Occipital lobe (tissue), 1 donor: ENCODE measurements at regions not wholly inside any gene's neighbourhood (a gene's known extent, or its start where the extent isn't known, plus 50 kb on each side); places are given as distances from the start of the nearest gene placed in this dataset.
"Not testable (repeated sequence)": the region's sequence is repeated elsewhere in the genome, so short reads cannot be mapped to it uniquely, and the experiment has no call there.

Experiments used
- DNase-seq: peaks from one replicate; lab custom pipeline; 2025; lab: John Stamatoyannopoulos, UW

DNA sequence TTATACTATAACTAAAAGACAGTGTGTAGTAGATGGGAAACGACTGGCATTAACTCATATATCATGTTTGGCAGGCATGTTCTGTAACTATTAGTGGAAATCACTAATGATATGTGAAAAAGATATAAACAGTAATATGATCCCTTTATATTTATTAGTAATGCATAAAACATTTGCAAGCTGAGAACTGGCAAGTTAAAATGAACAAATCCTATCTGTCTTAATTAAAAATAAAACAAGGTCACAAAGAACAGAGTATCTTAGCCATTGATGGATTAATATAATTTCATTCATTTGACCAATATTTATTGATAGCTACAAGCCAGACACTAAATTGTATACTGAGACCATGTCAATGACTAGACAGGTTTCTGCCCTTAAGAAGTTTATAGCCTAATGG lies 154.5 kb downstream of the CRPPA start:
- no peak for DNase-seq

DNA sequence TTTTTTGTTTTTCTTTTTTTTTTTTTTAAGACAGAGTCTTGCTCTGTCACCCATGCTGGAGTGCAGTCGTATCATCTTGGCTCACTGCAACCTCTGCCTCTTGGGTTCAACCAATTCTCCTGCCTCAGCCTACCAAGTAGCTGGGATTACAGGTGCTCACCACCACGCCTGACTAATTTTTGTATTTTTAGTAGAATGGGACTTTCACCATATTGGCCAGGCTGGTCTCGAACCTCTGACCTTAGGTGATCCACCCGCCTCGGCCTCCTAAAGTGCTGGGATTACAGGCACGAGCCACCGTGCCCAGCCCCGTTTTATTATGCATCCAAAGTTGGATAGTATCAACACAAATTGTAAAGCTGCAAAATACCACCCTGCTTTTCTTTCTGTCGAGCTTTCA lies 154.9 kb downstream of the CRPPA start:
- DNase-seq = not testable (repeated sequence)

DNA sequence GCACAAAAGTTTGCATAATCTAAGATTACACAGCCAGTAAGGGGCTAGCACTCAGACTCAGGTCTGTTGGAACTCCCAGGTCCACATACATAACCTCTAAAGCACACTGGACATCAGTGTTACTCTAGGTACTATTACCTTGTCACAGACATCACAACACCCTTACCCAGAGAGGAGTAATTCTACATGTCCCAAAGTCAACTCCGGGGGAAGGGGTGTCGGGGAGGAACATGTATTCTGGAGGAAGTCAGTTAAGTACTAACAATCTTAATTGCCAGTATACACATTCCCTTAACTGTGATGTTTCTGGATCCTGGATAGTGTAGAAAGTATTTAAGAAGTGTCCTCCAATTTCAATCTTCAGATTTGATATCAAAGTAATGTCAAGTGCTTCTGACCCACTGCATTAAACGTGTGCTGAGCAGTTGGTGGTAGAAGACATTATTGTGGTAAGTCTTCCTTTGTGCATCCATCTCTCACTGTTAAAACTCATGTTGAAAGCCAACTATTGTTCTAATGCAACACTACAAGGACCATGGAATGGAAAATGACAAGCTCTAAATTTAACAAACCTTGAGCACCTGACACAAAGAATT lies 155.4 kb downstream of the CRPPA start:
- no peak for DNase-seq

DNA sequence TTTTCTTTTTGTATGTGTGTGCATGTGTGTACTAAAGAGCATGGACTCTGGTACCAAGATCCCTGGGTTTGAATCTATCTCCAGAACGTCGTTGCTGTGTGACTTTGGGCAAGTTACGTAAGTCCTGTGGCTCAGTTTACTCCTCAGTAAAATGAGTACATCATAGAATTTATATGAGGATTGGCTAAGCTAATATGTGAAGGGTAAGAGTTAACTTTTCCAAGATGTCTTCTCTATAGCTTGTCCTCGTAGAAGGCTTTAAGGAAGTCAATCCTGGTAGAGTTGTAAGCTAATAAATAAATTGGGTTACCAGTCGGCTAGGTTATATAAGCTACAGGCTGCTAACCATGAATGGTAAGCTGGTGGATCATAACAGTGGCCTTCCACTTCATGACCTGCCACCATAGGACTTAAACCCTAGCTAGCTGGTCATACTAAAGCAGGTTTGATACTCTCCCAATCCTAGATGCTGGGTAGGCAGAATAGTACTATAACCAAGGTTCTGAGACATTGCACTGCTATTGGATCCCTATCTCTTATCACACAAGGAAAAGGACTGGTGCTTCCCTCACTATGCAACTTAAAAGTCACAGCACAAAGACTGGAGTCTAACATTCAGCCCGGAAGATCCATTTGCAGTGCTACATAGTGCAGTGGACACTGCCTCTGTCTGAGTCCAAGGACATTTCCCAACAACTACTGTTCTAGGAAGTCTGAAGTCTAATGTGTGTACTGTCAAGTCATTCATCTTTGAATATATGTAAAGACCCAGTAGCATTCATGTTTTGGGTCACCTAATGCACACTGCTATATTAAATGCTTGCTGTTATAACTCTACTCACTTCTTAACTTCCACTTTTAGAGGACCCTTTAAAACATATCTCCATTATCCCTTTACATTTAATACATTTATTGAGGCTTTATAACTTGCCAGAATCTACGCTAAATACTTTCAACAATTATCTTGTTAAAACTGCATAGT lies 156.2 kb downstream of the CRPPA start:
- DNase-seq = no peak

DNA sequence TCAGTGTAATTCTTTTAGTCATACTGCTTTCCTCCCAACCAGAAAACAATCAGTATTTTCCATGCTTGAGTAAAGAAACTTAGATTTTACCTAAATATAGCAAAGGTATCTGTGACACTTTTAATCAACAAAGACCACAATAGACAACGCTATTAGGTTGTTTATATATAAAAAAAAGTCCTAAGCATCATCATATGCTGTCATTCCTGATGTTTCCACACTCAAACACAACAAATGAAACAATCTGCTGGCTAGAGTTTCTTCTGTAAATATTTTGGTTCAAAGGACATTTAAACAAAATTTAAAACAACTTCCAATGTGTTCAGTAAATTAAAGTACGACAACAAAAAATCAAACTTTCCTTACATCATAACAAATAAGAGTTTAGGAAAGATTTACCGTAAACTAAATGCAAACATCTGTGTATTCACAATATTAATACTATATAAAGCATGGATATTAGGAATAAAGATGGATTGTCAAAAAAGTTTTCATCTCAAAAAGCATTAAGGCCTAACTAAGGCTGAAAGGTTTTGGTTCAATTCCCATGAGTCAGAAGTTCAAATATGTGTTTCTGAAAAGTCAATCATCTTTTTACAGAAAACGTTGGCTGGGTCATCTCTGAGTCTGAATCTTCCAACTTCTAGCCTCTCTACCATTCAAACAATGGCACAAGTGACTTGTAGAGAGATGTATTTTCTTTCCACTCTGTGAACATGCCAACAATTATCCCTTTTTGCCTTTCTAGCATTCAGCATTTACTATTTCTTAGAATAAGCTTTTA lies 157.1 kb downstream of the CRPPA start:
- DNase-seq = no peak

DNA sequence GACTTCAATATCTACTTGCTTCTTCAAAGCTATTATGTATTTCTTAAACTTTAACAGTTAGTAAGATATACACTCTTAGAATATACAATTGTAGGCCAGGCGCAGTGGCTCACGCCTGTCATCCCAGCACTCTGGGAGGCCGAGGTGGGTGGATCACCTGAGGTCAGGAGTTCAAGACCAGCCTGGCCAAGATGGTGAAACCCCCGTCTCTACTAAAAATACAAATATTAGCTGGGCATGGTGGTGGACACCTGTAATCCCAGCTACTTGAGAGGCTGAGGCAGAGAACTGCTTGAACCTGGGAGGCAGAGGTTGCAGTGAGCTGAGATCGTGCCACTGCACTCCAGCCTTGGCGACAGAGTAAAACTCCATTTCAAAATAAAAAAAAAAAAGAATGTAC lies 158.0 kb downstream of the CRPPA start:
- not testable (repeated sequence) for DNase-seq

DNA sequence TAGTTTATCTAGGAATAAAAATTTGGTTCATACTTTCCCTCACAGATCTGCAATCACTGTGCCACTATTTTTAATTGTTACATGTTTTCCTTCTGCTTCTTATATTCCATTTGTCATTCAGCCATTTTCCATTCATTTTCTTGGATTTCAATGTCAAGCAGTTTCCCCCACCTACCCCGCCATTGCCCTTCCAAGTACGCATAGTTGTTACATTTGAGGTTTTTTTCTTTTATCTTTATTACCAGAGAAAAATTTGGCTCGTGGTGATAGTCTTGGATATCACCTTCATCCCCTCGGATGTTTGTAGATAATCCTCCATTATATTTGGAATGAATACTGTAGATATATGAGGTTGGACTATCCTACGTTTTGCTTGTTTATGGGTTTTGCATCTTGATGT lies 159.7 kb downstream of the CRPPA start:
- DNase-seq = no peak

DNA sequence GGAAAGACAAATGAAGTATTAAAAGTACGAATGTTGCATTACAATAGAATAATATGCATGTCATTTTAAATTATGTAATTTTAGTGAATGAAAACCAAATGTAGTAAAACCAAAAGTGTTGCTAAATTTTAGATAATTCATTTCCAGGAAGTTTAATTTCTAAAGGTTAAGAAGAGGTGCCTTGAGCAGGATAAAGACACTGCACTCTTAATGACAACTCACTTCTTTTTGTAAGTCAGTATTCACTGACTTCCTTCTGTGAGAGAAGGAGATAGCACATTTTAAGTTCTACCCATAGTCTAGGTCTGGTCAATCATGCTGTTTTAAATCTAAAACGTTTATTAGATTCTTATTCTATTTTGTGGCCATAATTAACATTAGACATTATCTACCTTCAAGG lies 160.2 kb downstream of the CRPPA start:
- DNase-seq = no peak

DNA sequence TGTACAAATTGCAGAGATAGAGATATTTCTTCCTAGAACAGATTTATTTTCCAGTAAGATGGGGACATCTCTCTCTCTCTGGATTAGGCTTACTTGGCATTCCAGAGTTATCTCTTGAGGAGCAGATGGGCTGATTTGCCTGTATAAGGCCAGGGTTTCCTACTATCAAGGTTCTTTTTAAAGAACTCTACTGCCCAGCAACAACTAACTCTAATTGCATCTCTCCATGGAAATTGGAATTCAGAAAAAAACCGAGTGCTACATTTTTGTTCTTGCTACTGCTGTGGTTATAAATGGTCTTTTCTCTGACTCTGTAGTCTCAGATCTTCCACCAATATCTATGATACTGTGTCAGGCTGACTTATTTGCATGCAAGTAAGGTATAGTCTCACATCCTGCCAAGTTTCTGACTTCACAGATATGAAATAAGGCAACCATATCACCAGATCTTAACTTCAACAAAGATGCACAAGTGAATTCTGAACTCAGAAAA lies 161.1 kb downstream of the CRPPA start:
- no peak for DNase-seq

DNA sequence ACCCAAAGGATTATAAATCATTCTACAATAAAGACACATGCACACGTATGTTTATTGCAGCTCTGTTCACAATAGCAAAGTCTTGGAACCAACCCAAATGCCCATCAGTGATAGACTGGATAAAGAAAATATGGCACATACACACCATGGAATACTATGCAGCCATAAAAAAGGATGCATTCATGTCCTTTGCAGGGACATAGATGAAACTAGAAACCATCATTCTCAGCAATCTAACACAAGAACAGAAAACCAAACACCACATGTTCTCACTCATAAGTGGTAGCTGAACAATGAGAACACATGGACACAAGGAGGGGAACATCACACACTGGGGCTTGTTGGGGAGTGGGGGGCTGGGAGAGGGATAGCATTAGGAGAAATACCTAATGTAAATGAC lies 164.9 kb downstream of the CRPPA start:
- DNase-seq = not testable (repeated sequence)

DNA sequence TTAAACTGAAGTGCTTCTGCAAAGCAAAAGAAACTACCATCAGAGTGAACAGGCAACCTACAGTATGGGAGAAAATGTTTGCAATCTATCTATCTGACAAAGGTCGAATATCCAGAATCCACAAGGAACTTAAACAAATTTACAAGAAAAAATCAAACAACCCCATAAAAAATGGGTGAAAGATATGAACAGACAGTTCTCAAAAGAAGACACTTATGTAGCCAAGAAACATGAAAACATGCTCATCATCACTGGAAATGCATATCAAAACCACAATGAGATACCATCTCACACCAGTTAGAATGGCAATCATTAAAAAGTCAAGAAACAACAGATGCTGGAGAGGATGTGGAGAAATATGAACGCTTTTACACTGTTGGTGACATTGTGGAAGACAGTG lies 165.4 kb downstream of the CRPPA start:
- DNase-seq = not testable (repeated sequence)

DNA sequence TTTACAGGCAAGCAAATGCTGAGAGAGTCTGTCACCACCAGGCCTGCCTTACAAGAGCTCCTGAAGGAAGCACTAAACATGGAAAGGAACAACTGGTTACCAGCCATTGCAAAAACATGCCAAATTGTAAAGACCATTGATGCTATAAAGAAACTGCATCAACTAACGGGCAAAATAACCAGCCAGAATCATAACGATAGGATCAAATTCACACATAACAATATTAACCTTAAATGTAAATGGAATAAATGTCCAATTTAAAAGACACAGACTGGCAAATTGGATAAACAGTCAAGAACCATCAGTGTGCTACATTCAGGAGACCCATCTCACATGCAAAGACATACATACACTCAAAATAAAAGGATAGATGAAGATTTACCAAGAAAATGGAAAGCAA lies 170.7 kb downstream of the CRPPA start:
- not testable (repeated sequence) for DNase-seq

DNA sequence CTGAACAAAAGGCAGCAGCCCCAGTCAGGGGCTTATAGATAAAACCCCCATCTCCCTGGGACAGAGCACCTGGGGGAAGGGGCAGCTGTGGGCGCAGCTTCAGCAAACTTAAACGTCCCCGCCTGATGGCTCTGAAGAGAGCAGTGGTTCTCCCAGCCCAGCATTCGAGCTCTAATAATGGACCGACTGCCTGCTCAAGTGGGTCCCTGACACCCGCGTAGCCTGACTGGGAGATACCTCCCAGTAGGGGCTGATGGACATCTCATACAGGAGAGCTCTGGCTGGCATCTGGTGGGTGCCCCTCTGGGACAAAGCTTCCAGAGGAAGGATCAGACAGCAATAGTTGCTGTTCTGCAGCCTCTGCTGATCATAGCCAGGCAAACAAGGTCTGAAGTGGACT lies 172.1 kb downstream of the CRPPA start:
- DNase-seq = not testable (repeated sequence)

DNA sequence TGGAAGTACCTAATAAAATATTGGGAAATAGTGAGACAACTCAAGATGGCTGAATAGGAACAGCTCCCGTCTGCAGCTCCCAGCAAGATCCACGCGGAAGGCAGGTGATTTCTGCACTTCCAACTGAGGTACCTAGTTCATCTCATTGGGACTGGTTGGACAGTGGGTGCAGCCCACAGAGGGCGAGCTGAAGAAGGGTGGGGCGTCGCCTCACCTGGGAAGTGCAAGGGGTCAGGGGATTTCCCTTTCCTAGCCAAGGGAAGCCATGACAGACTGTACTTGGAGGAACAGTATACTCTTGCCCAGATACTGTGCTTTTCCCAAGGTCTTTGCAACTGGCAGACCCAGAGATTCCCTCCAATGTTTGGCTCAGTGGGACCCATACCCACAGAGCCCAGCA lies 172.8 kb downstream of the CRPPA start:
- not testable (repeated sequence) for DNase-seq

DNA sequence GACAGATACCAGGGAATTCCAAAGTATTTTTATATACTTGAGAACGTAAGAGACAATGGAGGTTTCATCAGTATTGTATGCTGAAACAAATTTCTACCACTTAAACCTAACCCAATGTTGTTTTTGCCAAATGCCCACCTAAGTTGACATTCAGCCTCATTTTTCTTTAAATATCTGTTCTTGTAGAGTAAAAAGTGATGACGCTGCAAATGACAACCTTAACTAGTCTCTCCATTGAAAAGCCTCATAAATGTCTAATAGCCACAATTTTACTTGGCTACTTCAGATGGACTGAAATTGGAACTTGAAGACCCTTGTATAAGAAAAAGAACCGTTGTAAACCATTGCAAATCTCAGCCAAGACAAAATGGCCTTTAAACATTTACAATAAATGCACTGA lies 176.9 kb downstream of the CRPPA start:
- DNase-seq = no peak

DNA sequence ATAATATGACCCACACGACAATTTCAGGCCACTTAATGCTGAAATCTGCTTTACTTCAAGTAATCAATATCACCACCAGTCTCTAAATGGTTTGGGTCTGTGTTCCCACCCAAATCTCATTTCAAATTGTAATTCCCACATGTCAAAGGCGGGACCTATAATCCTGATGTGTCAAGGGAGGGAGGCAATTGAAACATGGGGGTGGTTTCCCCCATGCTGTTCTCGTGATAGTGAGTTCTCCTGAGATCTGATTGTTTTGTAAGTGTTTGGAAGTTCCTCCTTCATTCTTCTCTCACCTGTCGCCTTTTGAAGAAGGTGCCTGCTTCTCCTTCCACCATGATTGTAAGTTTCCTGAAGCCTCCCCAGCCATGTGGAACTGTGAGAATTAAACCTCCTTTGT lies 178.4 kb downstream of the CRPPA start:
- DNase-seq = no peak

DNA sequence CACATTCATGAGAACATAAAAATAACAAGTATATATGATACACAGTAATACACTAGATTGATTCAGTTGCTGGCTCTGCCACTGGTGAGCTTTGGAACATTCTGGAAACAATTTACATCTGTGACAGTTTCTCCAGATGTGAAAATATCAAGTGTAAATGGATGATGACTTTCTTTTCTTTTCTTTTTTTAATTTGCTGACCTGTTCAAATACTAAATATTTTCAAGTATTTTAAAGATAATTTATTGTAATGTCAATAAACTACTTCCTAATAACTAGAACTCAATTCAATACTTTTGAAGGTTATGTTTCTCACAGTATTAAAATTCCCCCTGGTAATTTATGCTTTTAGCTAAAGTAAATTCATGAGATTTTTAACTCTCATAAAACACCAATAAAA lies 180.3 kb downstream of the CRPPA start:
- DNase-seq = no peak

DNA sequence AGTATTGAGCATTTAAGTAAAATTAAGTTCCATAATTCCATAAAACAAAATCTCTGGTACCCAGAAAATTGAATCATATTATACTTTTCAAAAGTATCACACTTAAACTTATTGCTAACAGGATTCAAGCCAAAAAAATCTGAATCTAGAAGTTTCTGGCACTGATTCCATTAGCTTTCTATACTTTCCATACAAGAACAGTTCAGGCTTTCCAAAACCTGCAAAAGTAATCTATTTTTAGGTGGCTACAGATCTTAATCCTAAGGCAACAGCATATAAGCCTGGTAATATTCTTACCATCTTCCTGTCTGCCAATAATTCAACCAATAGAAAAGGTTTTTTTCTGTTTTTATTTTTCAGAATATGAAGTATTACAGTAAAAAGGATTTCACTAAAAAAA lies 185.0 kb downstream of the CRPPA start:
- DNase-seq = no peak

DNA sequence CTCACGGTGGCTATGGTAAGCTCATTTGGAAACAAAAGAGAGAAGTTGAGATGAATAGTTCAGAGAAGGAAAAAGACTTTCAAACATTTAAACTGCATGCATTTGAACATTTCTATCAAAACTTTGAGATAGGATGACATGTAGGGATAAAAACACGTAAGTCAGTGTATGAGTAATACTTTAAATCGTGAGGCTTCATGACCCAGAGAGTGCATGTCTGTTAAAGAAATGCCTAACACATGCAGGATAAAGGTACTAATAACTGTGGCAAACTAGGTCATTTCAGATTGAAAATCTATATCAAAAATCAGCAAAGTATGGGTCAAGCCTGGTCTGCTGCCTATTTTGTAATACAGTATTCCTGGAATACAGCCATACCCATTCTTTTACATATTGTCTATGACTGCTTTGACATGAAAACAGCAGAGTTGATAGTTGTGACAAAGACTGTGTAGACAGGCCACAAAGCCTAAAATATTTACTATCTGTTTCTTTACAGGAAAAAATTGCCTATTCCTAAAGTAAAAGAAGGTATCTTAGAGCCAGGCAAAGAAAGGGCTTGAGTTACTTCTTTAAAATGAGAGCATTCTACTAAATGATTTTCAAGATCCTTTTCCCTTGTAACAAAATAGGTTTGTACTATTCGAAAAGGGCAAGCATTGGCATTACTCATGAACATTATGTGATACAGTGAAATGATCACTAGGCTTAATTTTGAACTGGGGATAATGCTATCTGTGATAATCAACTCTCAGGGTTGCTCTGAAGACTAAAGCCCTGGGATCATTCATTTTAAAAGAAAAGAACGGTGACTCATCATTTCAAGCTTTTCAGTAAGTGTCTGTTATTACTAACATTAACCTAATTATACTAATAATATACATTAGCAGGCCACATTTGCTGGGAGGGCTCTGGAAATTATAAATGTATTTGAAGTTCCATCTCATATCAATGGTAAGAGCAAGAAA lies 185.9 kb downstream of the CRPPA start:
- no peak for DNase-seq

DNA sequence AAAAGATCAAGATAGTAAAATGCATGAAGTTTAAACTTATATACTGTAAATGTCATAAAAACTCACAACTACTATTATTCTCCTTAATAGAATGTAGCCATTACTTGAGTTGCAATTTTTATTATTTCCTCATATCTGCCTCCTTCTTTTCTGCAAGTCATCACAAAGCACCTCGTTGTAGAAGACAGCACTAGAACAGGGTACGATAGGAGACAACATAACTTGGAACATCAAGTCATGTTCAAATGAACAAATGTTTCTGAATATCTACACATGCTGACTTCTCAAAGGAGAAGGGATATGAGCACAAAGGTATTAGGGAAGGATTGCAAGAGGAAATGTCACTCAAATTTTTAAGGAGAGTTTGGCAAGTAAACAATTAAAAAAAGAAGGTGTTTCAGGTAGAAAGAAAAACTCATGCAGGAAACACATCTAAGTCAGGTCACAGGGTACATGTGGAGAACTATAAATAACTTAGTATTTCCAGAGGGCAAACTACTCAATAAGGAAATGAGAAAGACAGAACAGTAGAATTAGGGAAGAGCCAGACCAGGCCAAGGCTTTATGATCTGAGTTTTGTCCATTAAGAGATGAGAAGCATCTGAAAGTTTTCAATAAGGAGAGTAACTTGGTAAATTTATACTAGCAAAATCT lies 186.7 kb downstream of the CRPPA start:
- no peak for DNase-seq
